ENCODE measurements at regions not wholly inside any gene's neighbourhood (a gene's known extent, or its start where the extent isn't known, plus 50 kb on each side); places are given as distances from the start of the nearest gene placed in this dataset.
"Not testable (repeated sequence)": the region's sequence is repeated elsewhere in the genome, so short reads cannot be mapped to it uniquely, and the experiment has no call there.

DNA sequence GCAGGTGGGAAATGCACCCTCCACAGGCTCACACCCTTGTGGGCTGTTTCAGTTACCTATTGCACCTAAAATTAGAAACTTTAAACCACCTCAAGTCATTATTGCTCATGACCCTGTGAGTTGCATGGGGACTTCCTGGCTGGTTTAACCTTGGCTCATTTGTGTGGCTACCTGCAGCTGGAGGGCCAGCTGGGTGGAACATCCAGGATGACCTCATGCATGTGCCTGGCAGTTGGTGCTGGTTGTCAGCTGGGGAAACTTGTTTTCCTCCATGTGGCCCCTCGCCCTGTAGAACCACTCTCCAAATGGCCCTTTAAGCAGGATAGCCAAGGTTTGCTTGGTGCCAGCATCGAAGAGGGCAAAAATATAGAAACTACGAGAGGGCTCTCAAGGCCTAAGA lies 93.2 kb upstream of the FAM90A26 start:
- TF ChIP-seq, protein P1, sequence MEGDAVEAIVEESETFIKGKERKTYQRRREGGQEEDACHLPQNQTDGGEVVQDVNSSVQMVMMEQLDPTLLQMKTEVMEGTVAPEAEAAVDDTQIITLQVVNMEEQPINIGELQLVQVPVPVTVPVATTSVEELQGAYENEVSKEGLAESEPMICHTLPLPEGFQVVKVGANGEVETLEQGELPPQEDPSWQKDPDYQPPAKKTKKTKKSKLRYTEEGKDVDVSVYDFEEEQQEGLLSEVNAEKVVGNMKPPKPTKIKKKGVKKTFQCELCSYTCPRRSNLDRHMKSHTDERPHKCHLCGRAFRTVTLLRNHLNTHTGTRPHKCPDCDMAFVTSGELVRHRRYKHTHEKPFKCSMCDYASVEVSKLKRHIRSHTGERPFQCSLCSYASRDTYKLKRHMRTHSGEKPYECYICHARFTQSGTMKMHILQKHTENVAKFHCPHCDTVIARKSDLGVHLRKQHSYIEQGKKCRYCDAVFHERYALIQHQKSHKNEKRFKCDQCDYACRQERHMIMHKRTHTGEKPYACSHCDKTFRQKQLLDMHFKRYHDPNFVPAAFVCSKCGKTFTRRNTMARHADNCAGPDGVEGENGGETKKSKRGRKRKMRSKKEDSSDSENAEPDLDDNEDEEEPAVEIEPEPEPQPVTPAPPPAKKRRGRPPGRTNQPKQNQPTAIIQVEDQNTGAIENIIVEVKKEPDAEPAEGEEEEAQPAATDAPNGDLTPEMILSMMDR (IDR thresholded peaks at IDR 0.05), result not testable (repeated sequence)
- not testable (repeated sequence) for TF ChIP-seq POLR2A (IDR thresholded peaks at IDR 0.05)
